ENCODE measurements at regions not wholly inside any gene's neighbourhood (a gene's known extent, or its start where the extent isn't known, plus 50 kb on each side); places are given as distances from the start of the nearest gene placed in this dataset.

- H4K20me1 ChIP-seq (replicated peaks; ENCODE audit: insufficient read depth): no peaks in the 10 kb centered on the region
- no peaks in the 10 kb centered on the region for H3K36me3 ChIP-seq (ENCODE audit: insufficient read depth)
- Mint-ChIP-seq H3K9me3 (no peaks in the 10 kb centered on the region), H3K4me1 (no peaks in the 10 kb centered on the region), H3K4me3 (no peak overlapping the region), H3K27ac (no peak overlapping the region), H3K36me3 (ENCODE audit: low read depth) (no peaks in the 10 kb centered on the region), H3K27me3 (ENCODE audit: insufficient read depth, low read depth, poor library complexity) (peaks cover 9% of the 10 kb centered on the region)
- H3K27ac ChIP-seq (ENCODE audit: low read depth): no peak overlapping the region
- DNase-seq (ENCODE audit: low spot score) (no peak), ATAC-seq (no peak)
- no peak overlapping the region for H2AFZ ChIP-seq
- H3K4me2 ChIP-seq: no peak overlapping the region
- no peak overlapping the region for H3K4me3 ChIP-seq
- TF ChIP-seq ETS1 (IDR thresholded peaks at IDR 0.05) (no peak), EZH2 (IDR thresholded peaks at IDR 0.05; ENCODE audit: low read depth, unreplicated experiment) (no peak), ZNF114 (CRISPR knock-in tag; IDR thresholded peaks at IDR 0.05) (no peak), ZNF331 (CRISPR knock-in tag; IDR thresholded peaks at IDR 0.05; ENCODE audit: low read depth) (no peak), EZH2phosphoT487 (IDR thresholded peaks at IDR 0.05; ENCODE audit: unreplicated experiment) (no peak)
- H3K27me3 ChIP-seq (ENCODE audit: insufficient read depth): no peaks in the 10 kb centered on the region
- H3K79me2 ChIP-seq (replicated peaks; ENCODE audit: insufficient read depth): no peaks in the 10 kb centered on the region
- no peaks in the 10 kb centered on the region for H3K9me2 ChIP-seq (ENCODE audit: insufficient read depth)
- H3K4me1 ChIP-seq (ENCODE audit: insufficient read depth): no peaks in the 10 kb centered on the region
- no peaks in the 10 kb centered on the region for H3F3A ChIP-seq (replicated peaks; ENCODE audit: low read depth)
These were observed 90.2 kb upstream of the GRIK3 start for GRCh38 chr1:37124501-37124900.

GRCh38 chr1:37125295-37125694, 91.0 kb upstream of the GRIK3 start:
- no peaks in the 10 kb centered on the region for H3K9me3 Mint-ChIP-seq
- Histone ChIP-seq H3K27ac (ENCODE audit: low read depth) (no peak overlapping the region), H4K20me1 (replicated peaks; ENCODE audit: insufficient read depth) (no peaks in the 10 kb centered on the region), H3K9me2 (ENCODE audit: insufficient read depth) (no peaks in the 10 kb centered on the region), H3K79me2 (replicated peaks; ENCODE audit: insufficient read depth) (no peaks in the 10 kb centered on the region), H3K27me3 (ENCODE audit: insufficient read depth) (no peaks in the 10 kb centered on the region), H2AFZ (no peak overlapping the region), H3F3A (replicated peaks; ENCODE audit: low read depth) (no peaks in the 10 kb centered on the region), H3K4me1 (ENCODE audit: insufficient read depth) (no peaks in the 10 kb centered on the region), H3K4me3 (no peak overlapping the region), H3K4me2 (no peak overlapping the region), H3K36me3 (ENCODE audit: insufficient read depth) (no peaks in the 10 kb centered on the region)
- ATAC-seq: no peak
- DNase-seq (ENCODE audit: low spot score): no peak
- H3K4me1 Mint-ChIP-seq: no peaks in the 10 kb centered on the region
- no peaks in the 10 kb centered on the region for H3K36me3 Mint-ChIP-seq (ENCODE audit: low read depth)
- H3K27me3 Mint-ChIP-seq (ENCODE audit: insufficient read depth, low read depth, poor library complexity): peaks cover 10% of the 10 kb centered on the region
- H3K27ac Mint-ChIP-seq: no peak overlapping the region
- no peak overlapping the region for H3K4me3 Mint-ChIP-seq
- no peak for TF ChIP-seq CREB1 (CRISPR knock-in tag; IDR thresholded peaks at IDR 0.05; ENCODE audit: low read depth)
- TF ChIP-seq ZNF462 (CRISPR knock-in tag; IDR thresholded peaks at IDR 0.05): no peak
- TF ChIP-seq STAT1 (IDR thresholded peaks at IDR 0.05; ENCODE audit: unreplicated experiment): no peak
- no peak for TF ChIP-seq ZNF331 (CRISPR knock-in tag; IDR thresholded peaks at IDR 0.05; ENCODE audit: low read depth)
- TF ChIP-seq ETS1 (IDR thresholded peaks at IDR 0.05): no peak
- TF ChIP-seq ZNF114 (CRISPR knock-in tag; IDR thresholded peaks at IDR 0.05): no peak
- no peak for TF ChIP-seq EZH2 (IDR thresholded peaks at IDR 0.05; ENCODE audit: low read depth, unreplicated experiment)
- TF ChIP-seq JUNB (IDR thresholded peaks at IDR 0.05; ENCODE audit: unreplicated experiment): no peak
- no peak for TF ChIP-seq CTCF (conservative IDR thresholded peaks at IDR 0.05; ENCODE audit: low read depth in 2 of 2)
